B cell (primary cell): ENCODE measurements at regions not wholly inside any gene's neighbourhood (a gene's known extent, or its start where the extent isn't known, plus 50 kb on each side); places are given as distances from the start of the nearest gene placed in this dataset.
"Not testable (repeated sequence)": the region's sequence is repeated elsewhere in the genome, so short reads cannot be mapped to it uniquely, and the experiment has no call there.

ENCODE experiments used
- ATAC-seq: fragments of 200-7000 bp; cut with Tn5 transposase; one replicate; pipeline ENCODE4 v1.10.0; 2021; ENCODE audit warnings: low read depth, mild to moderate bottlenecking, moderate number of reproducible peaks, moderate library complexity
- CTCF ChIA-PET: fragments of 350-600 bp; sonication (Branson Sonifier 250); formaldehyde crosslinking; loops from one replicate; lab custom pipeline; 2021; ENCODE audit warnings: antibody characterized with exemption, inconsistent platforms; lab: Charles Lee
- POLR2A ChIA-PET: fragments of 350-600 bp; sonication (Branson Sonifier 250); formaldehyde crosslinking; loops from one replicate; lab custom pipeline; 2021; ENCODE audit warnings: antibody characterized with exemption; lab: Charles Lee
- DNase-seq: peaks from one replicate; pipeline ENCODE4 v3.0.0; 2013
- H2AFZ ChIP-seq: 2 replicates; pipeline ENCODE4 v1.6.1; 2012; ENCODE audit warnings: mild to moderate bottlenecking, low read depth, low read length; ENCODE audit not compliant: insufficient read depth, poor library complexity, severe bottlenecking
- H3K27ac ChIP-seq, 2 donors: 1 replicate in 1 of 2; 2 replicates in 1 of 2; pipeline ENCODE4 v1.5.1; 2012 to 2013; ENCODE audit warnings: low read length in 2 of 2, mild to moderate bottlenecking in 2 of 2, moderate library complexity in 1 of 2
- H3K27me3 ChIP-seq, 4 experiments: fragments of 200-600 bp in 1 of 4; sonication (generic) in 1 of 4; replicated peaks in 1 of 4; 1 replicate in 2 of 4; 2 replicates in 2 of 4; pipeline versions ENCODE4 v1.6.1 to v1.7.0; 2013 to 2016; ENCODE audit warnings: low read length in 3 of 4, mild to moderate bottlenecking in 2 of 4, mixed read lengths in 1 of 4, moderate library complexity in 1 of 4; ENCODE audit not compliant: insufficient read depth in 4 of 4, control insufficient read depth in 3 of 4; ENCODE audit errors: control extremely low read depth in 1 of 4
- H3K36me3 ChIP-seq, 2 experiments: replicated peaks in 1 of 2; 1 replicate in 1 of 2; 2 replicates in 1 of 2; pipeline versions ENCODE4 v1.6.1 to v1.7.1; 2013; ENCODE audit warnings: low read length in 1 of 2; ENCODE audit not compliant: insufficient read depth in 2 of 2, control insufficient read depth in 1 of 2; ENCODE audit errors: control extremely low read depth in 1 of 2, extremely low read depth in 1 of 2
- H3K4me1 ChIP-seq, 2 donors: fragments of 200-600 bp in 1 of 2; sonication (generic) in 1 of 2; 1 replicate in 1 of 2; 2 replicates in 1 of 2; pipeline versions ENCODE4 v1.5.1 to v1.6.1; 2013 to 2017; ENCODE audit warnings: low read length in 2 of 2; ENCODE audit not compliant: control insufficient read depth in 2 of 2, insufficient read depth in 2 of 2
- H3K4me2 ChIP-seq: replicated peaks from 2 replicates; pipeline ENCODE3; 2012; ENCODE audit warnings: mild to moderate bottlenecking, low read depth, low read length; ENCODE audit not compliant: poor library complexity, severe bottlenecking
- H3K4me3 ChIP-seq, 5 experiments: fragments of 200-600 bp in 1 of 5; sonication (generic) in 1 of 5; 1 replicate in 3 of 5; 2 replicates in 2 of 5; pipeline versions ENCODE4 v1.5.1 to v1.7.0; 2011 to 2016; ENCODE audit warnings: low read length in 4 of 5, mild to moderate bottlenecking in 4 of 5, low read depth in 2 of 5, control low read depth in 1 of 5, moderate library complexity in 1 of 5; ENCODE audit not compliant: insufficient read depth in 1 of 5; ENCODE audit errors: control extremely low read depth in 1 of 5, extremely low read depth in 1 of 5
- H3K79me2 ChIP-seq: fragments of 200-600 bp; sonication (generic); one replicate; pipeline ENCODE4 v1.6.0; 2016; ENCODE audit warnings: low read length; ENCODE audit not compliant: control insufficient read depth, insufficient read depth
- H3K9ac ChIP-seq: fragments of 200-600 bp; sonication (generic); 2 replicates; pipeline ENCODE4 v1.6.1; 2017; ENCODE audit warnings: mild to moderate bottlenecking, low read length, moderate library complexity
- H3K9me3 ChIP-seq, 3 donors: one replicate each; pipeline versions ENCODE4 v1.6.1 to v1.7.1; 2013; ENCODE audit warnings: low read length in 2 of 3; ENCODE audit not compliant: control insufficient read depth in 2 of 3, insufficient read depth in 1 of 3; ENCODE audit errors: control extremely low read depth in 1 of 3
- H4K20me1 ChIP-seq: 2 replicates; pipeline ENCODE4 v1.6.0; 2012; ENCODE audit warnings: mild to moderate bottlenecking, low read length; ENCODE audit not compliant: insufficient read depth, control insufficient read depth, poor library complexity, severe bottlenecking
- H3K27ac Mint-ChIP-seq: one replicate; pipeline ENCODE4 v1.8.0; 2021; ENCODE audit warnings: mixed read lengths
- H3K27me3 Mint-ChIP-seq: one replicate; pipeline ENCODE4 v1.8.0; 2021; ENCODE audit warnings: mixed read lengths
- H3K4me1 Mint-ChIP-seq: one replicate; pipeline ENCODE4 v1.8.0; 2021; ENCODE audit warnings: mixed read lengths
- H3K4me3 Mint-ChIP-seq: one replicate; pipeline ENCODE4 v1.8.0; 2021; ENCODE audit warnings: mixed read lengths
- H3K9me3 Mint-ChIP-seq: one replicate; pipeline ENCODE4 v1.8.0; 2022; ENCODE audit warnings: mixed read lengths; ENCODE audit not compliant: insufficient read depth
- CTCF ChIP-seq: fragments of 200-600 bp; IDR thresholded peaks from one replicate; pipeline ENCODE4 v1.8.0; 2022; ENCODE audit warnings: antibody characterized with exemption, mild to moderate bottlenecking
- EZH2 ChIP-seq: IDR thresholded peaks from 2 replicates; pipeline ENCODE4 v1.6.1; 2012; ENCODE audit warnings: borderline replicate concordance, low read depth, mild to moderate bottlenecking, moderate library complexity, low read length; ENCODE audit not compliant: insufficient read depth, poor library complexity, severe bottlenecking
- whole genome bisulfite sequencing: methylation state at CpG from one replicate; pipeline ENCODE4 v1.1.5; 2013; ENCODE audit warnings: missing lambda C conversion rate; ENCODE audit not compliant: insufficient coverage; 5-methylcytosine and 5-hydroxymethylcytosine counted together
- intact Hi-C: fragments of 100-400 bp; cut with micrococcal nuclease; formaldehyde crosslinking; loops from one replicate; pipeline ENCODE4 v1.10.0; 2022

- POLR2A ChIA-PET: no interaction called here
- Histone ChIP-seq H3K79me2 (no peaks in the 10 kb centered on the region), H3K4me1 (no peaks in the 10 kb centered on the region), H3K27ac (no peak overlapping the region), H4K20me1 (no peaks in the 10 kb centered on the region), H3K4me3 (no peak overlapping the region), H3K36me3 (no peaks in the 10 kb centered on the region), H3K4me2 (no peak overlapping the region), H3K27me3 (no peaks in the 10 kb centered on the region), H3K9me3 (no peaks in the 10 kb centered on the region), H2AFZ (no peak overlapping the region), H3K9ac (no peak overlapping the region)
- no peak overlapping the region for H3K27ac Mint-ChIP-seq
- intact Hi-C loops: no loop called here
- DNase-seq: no peak
- TF ChIP-seq CTCF: no peak
- TF ChIP-seq EZH2: no peak
- no peaks in the 10 kb centered on the region for H3K27me3 Mint-ChIP-seq
- H3K4me1 Mint-ChIP-seq: no peaks in the 10 kb centered on the region
- H3K4me3 Mint-ChIP-seq: no peak overlapping the region
- no peak for ATAC-seq
- WGBS: no CpG with 5 or more reads among the region's 2 CpGs
- peaks cover 3% of the 10 kb centered on the region for H3K9me3 Mint-ChIP-seq
- CTCF ChIA-PET: no interaction called here
Measured at GRCh38 chr4:57726154-57726553, 616.0 kb upstream of the IGFBP7 start.

DNA sequence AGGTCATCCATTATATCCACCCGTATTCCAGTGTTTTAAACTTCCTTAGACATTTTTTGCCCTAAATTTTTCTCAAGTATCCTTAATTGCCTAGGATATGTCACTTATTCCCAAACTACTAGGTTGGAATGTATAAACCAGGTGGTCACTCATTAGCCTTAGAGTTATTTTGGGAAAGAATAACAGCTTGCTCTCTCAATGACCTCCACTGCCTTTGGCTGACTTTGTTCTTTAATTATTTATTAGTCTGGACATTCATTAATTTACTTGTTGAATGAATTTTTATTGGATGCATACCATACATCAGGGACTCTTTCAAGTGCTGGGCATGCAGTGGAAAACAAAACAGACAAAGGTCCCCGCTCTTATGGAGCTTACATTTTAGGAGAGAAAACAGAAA, 609.3 kb upstream of the IGFBP7 start:
- Histone ChIP-seq H3K9me3 (peaks cover 0 to 1% (median 0%) of the 10 kb centered on the region in 3 donors), H3K4me3 (no peak overlapping the region), H4K20me1 (no peaks in the 10 kb centered on the region), H3K27ac (no peak overlapping the region), H3K9ac (no peak overlapping the region), H3K79me2 (no peaks in the 10 kb centered on the region), H2AFZ (no peak overlapping the region), H3K36me3 (no peaks in the 10 kb centered on the region), H3K4me1 (no peaks in the 10 kb centered on the region), H3K27me3 (no peaks in the 10 kb centered on the region), H3K4me2 (no peak overlapping the region)
- H3K4me3 Mint-ChIP-seq: no peak overlapping the region
- intact Hi-C loops: no loop called here
- TF ChIP-seq EZH2 (no peak), CTCF (no peak)
- H3K27ac Mint-ChIP-seq: no peak overlapping the region
- DNase-seq (no peak), ATAC-seq (no peak)
- CTCF ChIA-PET: no interaction called here
- H3K27me3 Mint-ChIP-seq: no peaks in the 10 kb centered on the region
- no CpG with 5 or more reads among the region's 2 CpGs for WGBS
- H3K9me3 Mint-ChIP-seq: peaks cover 9% of the 10 kb centered on the region
- no peaks in the 10 kb centered on the region for H3K4me1 Mint-ChIP-seq
- POLR2A ChIA-PET: no interaction called here

DNA sequence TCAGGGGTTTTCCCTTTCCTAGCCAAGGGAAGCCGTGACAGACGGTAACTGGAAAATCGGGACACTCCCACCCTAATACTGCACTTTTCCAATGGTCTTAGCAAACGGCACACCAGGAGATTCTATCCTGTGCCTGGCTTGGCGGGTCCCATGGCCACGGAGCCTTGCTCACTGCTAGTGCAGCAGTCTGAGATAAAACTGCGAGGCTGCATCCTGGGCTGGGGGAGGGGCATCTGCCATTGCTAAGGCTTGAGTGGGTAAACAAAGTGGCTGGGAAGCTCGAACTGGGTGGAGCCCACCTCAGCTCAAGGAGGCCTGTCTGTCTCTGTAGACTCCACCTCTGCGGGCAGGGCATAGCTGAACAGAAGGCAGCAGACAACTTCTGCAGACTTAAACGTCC, 604.1 kb upstream of the IGFBP7 start:
- intact Hi-C loops: not testable (repeated sequence)

More for the DNA sequence above, 604.1 kb upstream of the IGFBP7 start:
- DNase-seq, H3K27me3 Mint-ChIP-seq, H3K9me3 ChIP-seq, H3K4me1 Mint-ChIP-seq, H3K36me3 ChIP-seq, H3K4me3 Mint-ChIP-seq, H3K4me3 ChIP-seq, H4K20me1 ChIP-seq, H3K4me2 ChIP-seq, H3K9me3 Mint-ChIP-seq, H3K27me3 ChIP-seq, H3K9ac ChIP-seq, H3K27ac Mint-ChIP-seq, ATAC-seq, H3K27ac ChIP-seq, H3K4me1 ChIP-seq, H2AFZ ChIP-seq, H3K79me2 ChIP-seq, CTCF ChIA-PET, POLR2A ChIA-PET: not testable (repeated sequence)
- 85% methylated on average over 6 of the region's 10 CpGs for WGBS
